SK-N-MC (cell line): ENCODE measurements at regions not wholly inside any gene's neighbourhood (a gene's known extent, or its start where the extent isn't known, plus 50 kb on each side); places are given as distances from the start of the nearest gene placed in this dataset.

ENCODE experiments used
- EZH2 ChIP-seq: fragments of 200-600 bp; sonication (generic); IDR thresholded peaks from one replicate; pipeline ENCODE4 v1.6.1; 2017; ENCODE audit warnings: antibody characterized with exemption
- FOXP2 ChIP-seq: optimal IDR thresholded peaks from 2 replicates; pipeline ENCODE3; 2011; ENCODE audit warnings: mild to moderate bottlenecking, moderate library complexity; ENCODE audit not compliant: insufficient read depth; ENCODE audit errors: extremely low read length, control extremely low read depth
- POLR2AphosphoS5 ChIP-seq: IDR thresholded peaks from 2 replicates; pipeline ENCODE4 v1.6.1; 2012; ENCODE audit warnings: mild to moderate bottlenecking, low read depth, low read length, borderline replicate concordance

DNA sequence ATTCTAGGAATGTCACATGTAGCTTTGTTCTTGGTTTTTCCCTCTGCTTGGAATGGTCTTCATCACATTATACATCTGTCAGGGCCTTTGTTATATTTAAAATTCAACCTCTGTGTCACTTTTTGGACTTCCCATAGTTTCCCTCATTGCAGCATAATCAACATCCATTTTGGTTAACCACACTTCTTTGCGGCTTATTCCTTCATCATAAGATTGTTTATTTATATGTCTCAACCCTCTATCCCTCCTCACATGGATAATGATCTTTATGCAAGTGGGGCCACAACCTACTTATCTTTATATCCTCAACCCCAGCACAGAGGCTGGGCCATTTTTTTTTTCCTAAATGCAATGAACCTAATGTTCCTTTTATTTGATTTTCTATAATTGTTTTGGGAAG is 260.0 kb upstream of the THBS1 start:
- TF ChIP-seq POLR2AphosphoS5 (no peak), EZH2 (no peak), FOXP2 (no peak)
